ENCODE measurements at regions not wholly inside any gene's neighbourhood (a gene's known extent, or its start where the extent isn't known, plus 50 kb on each side); places are given as distances from the start of the nearest gene placed in this dataset.

- DNase-seq, result no peak
These were observed 56.4 kb upstream of the RTL6 start for GRCh38 chr22:44554411-44554810.

DNA sequence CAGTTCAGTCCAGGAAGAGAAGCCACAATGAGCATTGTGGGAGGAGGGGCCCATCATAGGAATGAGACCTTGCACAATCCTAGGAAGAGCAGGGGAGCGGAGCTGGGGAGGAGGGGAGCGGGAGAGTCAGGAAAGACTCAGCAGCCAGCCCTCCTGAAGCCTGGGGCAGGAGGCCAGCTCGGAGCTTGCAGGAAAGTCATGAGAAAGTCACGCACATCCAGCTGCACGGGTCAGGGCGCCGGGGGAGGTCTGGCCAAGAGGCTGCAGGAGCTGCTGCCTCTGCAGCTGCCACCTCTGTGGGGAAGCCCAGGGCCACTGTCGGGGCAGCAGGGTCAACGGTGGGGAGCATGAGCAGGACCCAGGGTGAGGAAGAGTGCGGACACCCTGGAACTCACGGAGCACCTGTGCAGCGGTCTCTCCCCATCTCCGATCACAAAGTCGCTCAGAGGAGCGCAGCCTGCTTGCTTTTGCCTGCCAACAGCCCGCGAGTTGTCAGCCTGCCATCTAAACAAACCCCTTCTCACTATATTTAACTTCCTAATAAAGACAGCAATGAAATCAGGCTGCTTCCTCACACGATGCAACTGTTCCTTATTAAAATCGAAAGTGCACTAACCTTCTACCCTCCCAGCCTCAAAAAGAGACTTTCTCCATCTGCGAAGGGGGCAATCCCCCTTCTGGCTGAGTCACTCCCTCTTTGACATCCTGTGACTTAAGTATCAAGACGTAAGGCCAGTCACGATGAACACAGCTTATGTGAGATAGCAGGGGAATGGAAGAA, 52.9 kb upstream of the RTL6 start:
- DNase-seq, result peak; percentile 81

DNA sequence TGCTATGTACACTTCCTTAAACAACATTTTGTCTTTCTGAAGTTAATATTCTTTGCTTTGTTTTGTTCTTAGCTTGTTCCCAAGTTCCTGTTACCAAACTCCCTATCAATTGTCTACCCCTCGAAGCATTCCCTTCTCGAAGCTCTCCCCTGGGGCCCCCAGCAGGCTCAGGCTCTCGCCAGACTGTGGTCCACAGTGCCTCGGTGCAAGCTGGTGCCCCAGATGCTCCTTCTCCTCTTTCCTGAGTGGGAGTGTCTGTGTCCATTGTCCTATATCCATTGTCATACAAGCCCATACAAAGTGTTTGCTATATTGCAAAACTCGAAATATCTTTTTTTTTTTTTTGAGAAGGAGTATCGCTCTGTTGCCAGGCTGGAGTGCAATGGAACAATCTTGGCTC, 51.7 kb upstream of the RTL6 start:
- DNase-seq, result no peak

GRCh38 chr22:44548981-44549380, 50.9 kb upstream of the RTL6 start:
- DNase-seq, result no peak

All from tongue (tissue), 1 donor.